ENCODE measurements at regions not wholly inside any gene's neighbourhood (a gene's known extent, or its start where the extent isn't known, plus 50 kb on each side); places are given as distances from the start of the nearest gene placed in this dataset.

DNA sequence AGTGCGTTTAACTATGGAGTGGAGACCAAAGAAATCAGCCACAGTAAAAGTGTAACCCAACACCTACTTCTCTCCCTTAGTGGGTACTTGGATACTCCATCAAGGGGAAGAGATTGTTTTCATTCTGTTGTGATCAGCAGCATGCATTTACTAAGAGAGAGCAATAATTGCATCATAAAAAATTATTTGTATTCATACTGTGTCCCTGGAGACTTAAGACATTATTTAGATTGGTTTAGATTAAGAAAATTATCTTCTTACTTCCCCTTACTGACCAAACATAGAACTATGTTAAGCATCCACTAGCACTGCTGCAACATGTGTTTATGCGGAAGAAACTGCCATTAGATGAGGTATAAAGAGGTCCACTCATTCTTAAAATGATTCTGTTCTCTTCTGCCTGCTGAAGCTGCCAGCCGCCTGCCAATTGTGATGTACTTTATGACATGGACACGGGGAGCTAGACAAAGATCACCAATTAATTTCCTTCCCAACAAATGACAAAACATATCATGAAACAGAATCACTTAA, 738.5 kb downstream of the DIAPH3 start:
- TF ChIP-seq, protein P1, sequence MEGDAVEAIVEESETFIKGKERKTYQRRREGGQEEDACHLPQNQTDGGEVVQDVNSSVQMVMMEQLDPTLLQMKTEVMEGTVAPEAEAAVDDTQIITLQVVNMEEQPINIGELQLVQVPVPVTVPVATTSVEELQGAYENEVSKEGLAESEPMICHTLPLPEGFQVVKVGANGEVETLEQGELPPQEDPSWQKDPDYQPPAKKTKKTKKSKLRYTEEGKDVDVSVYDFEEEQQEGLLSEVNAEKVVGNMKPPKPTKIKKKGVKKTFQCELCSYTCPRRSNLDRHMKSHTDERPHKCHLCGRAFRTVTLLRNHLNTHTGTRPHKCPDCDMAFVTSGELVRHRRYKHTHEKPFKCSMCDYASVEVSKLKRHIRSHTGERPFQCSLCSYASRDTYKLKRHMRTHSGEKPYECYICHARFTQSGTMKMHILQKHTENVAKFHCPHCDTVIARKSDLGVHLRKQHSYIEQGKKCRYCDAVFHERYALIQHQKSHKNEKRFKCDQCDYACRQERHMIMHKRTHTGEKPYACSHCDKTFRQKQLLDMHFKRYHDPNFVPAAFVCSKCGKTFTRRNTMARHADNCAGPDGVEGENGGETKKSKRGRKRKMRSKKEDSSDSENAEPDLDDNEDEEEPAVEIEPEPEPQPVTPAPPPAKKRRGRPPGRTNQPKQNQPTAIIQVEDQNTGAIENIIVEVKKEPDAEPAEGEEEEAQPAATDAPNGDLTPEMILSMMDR (IDR thresholded peaks at IDR 0.05), result no peak
- no peak for TF ChIP-seq POLR2A (IDR thresholded peaks at IDR 0.05)

Data from Peyer's patch (tissue), 4 donors.